ENCODE measurements at regions not wholly inside any gene's neighbourhood (a gene's known extent, or its start where the extent isn't known, plus 50 kb on each side); places are given as distances from the start of the nearest gene placed in this dataset.
A peak's percentile ranks its signal among the peaks of the same experiment; 100 is the strongest.

- DNase-seq: no peak
These were observed 1875.2 kb upstream of the PIK3C3 start for GRCh38 chr18:40079786-40080185.

- no peak for DNase-seq
These were observed 1879.4 kb upstream of the PIK3C3 start for GRCh38 chr18:40075616-40076015.

GRCh38 chr18:40072761-40073160 lies 1882.3 kb upstream of the PIK3C3 start:
- DNase-seq: no peak

- DNase-seq: no peak
These were observed 1888.7 kb upstream of the PIK3C3 start for GRCh38 chr18:40066368-40066767.

GRCh38 chr18:40063488-40063887 lies 1891.5 kb upstream of the PIK3C3 start:
- DNase-seq: no peak

GRCh38 chr18:40061086-40061485 lies 1893.9 kb upstream of the PIK3C3 start:
- no peak for DNase-seq

- no peak for DNase-seq
These were observed 1894.5 kb upstream of the PIK3C3 start for GRCh38 chr18:40060562-40060961.

- DNase-seq: no peak
These were observed 1896.0 kb upstream of the PIK3C3 start for GRCh38 chr18:40058811-40059570.

GRCh38 chr18:40056079-40056692 lies 1898.8 kb upstream of the PIK3C3 start:
- DNase-seq: no peak

- DNase-seq: peak; percentile 19
These were observed 1899.8 kb upstream of the PIK3C3 start for GRCh38 chr18:40055262-40055661.

- no peak for DNase-seq
These were observed 1905.3 kb upstream of the PIK3C3 start for GRCh38 chr18:40049716-40050115.

GRCh38 chr18:40048886-40049650 lies 1906.0 kb upstream of the PIK3C3 start:
- no peak for DNase-seq

GRCh38 chr18:40048253-40048652 lies 1906.8 kb upstream of the PIK3C3 start:
- DNase-seq: no peak

- DNase-seq: no peak
These were observed 1908.4 kb upstream of the PIK3C3 start for GRCh38 chr18:40046596-40046995.

GRCh38 chr18:40041951-40042350 lies 1913.1 kb upstream of the PIK3C3 start:
- DNase-seq: no peak

GRCh38 chr18:40040574-40040973 lies 1914.5 kb upstream of the PIK3C3 start:
- DNase-seq: no peak

GRCh38 chr18:40037356-40037755 lies 1917.7 kb upstream of the PIK3C3 start:
- DNase-seq: no peak

GRCh38 chr18:40036861-40037260 lies 1918.2 kb upstream of the PIK3C3 start:
- no peak for DNase-seq

- no peak for DNase-seq
These were observed 1919.1 kb upstream of the PIK3C3 start for GRCh38 chr18:40035966-40036365.

GRCh38 chr18:40032076-40032475 lies 1923.0 kb upstream of the PIK3C3 start:
- no peak for DNase-seq

- DNase-seq: no peak
These were observed 1923.6 kb upstream of the PIK3C3 start for GRCh38 chr18:40031435-40031834.

- no peak for DNase-seq
These were observed 1935.1 kb upstream of the PIK3C3 start for GRCh38 chr18:40019797-40020392.

GRCh38 chr18:40018266-40018665 lies 1936.8 kb upstream of the PIK3C3 start:
- no peak for DNase-seq

- no peak for DNase-seq
These were observed 1938.0 kb upstream of the PIK3C3 start for GRCh38 chr18:40017021-40017420.
